ENCODE measurements at regions not wholly inside any gene's neighbourhood (a gene's known extent, or its start where the extent isn't known, plus 50 kb on each side); places are given as distances from the start of the nearest gene placed in this dataset.
"Not testable (repeated sequence)": the region's sequence is repeated elsewhere in the genome, so short reads cannot be mapped to it uniquely, and the experiment has no call there.

- DNase-seq: no peak
Observed at GRCh38 chr10:131567279-131568162, 256.0 kb upstream of the TCERG1L start.

GRCh38 chr10:131568866-131569265 lies 257.3 kb upstream of the TCERG1L start:
- DNase-seq: no peak

- no peak for DNase-seq
Observed at GRCh38 chr10:131569851-131570715, 258.6 kb upstream of the TCERG1L start.

GRCh38 chr10:131570716-131571307 lies 259.3 kb upstream of the TCERG1L start:
- no peak for DNase-seq

GRCh38 chr10:131571346-131571745 lies 259.8 kb upstream of the TCERG1L start:
- no peak for DNase-seq

- DNase-seq: no peak
Observed at GRCh38 chr10:131571865-131572264, 260.3 kb upstream of the TCERG1L start.

GRCh38 chr10:131573256-131573655 lies 261.7 kb upstream of the TCERG1L start:
- DNase-seq: no peak

- no peak for DNase-seq
Observed at GRCh38 chr10:131573707-131574106, 262.2 kb upstream of the TCERG1L start.

- no peak for DNase-seq
Observed at GRCh38 chr10:131574363-131574706, 262.8 kb upstream of the TCERG1L start.

- DNase-seq: no peak
Observed at GRCh38 chr10:131574707-131575430, 263.3 kb upstream of the TCERG1L start.

- no peak for DNase-seq
Observed at GRCh38 chr10:131575877-131576276, 264.4 kb upstream of the TCERG1L start.

GRCh38 chr10:131576341-131577177 lies 265.0 kb upstream of the TCERG1L start:
- DNase-seq: no peak

- DNase-seq: no peak
Observed at GRCh38 chr10:131577178-131577555, 265.6 kb upstream of the TCERG1L start.

GRCh38 chr10:131577786-131578471 lies 266.4 kb upstream of the TCERG1L start:
- no peak for DNase-seq

GRCh38 chr10:131578472-131578970 lies 267.0 kb upstream of the TCERG1L start:
- DNase-seq: no peak

- no peak for DNase-seq
Observed at GRCh38 chr10:131579251-131580071, 267.9 kb upstream of the TCERG1L start.

GRCh38 chr10:131580076-131580652 lies 268.6 kb upstream of the TCERG1L start:
- DNase-seq: no peak

- no peak for DNase-seq
Observed at GRCh38 chr10:131580674-131581073, 269.2 kb upstream of the TCERG1L start.

GRCh38 chr10:131581547-131581946 lies 270.0 kb upstream of the TCERG1L start:
- not testable (repeated sequence) for DNase-seq
